ENCODE measurements at regions not wholly inside any gene's neighbourhood (a gene's known extent, or its start where the extent isn't known, plus 50 kb on each side); places are given as distances from the start of the nearest gene placed in this dataset.

GRCh38 chr1:221414772-221415539 is 326.9 kb downstream of the DUSP10 start:
- DNase-seq (ENCODE audit: low read depth in 2 of 2, low spot score in 1 of 2): no peak

- DNase-seq (ENCODE audit: low read depth in 2 of 2, low spot score in 1 of 2): no peak
Observed at GRCh38 chr1:221415651-221416050, 326.2 kb downstream of the DUSP10 start.

- DNase-seq (ENCODE audit: low read depth in 2 of 2, low spot score in 1 of 2): no peak
Observed at GRCh38 chr1:221416142-221416541, 325.7 kb downstream of the DUSP10 start.

- no peak for DNase-seq (ENCODE audit: low read depth in 2 of 2, low spot score in 1 of 2)
Observed at GRCh38 chr1:221416723-221417122, 325.2 kb downstream of the DUSP10 start.

- no peak for DNase-seq (ENCODE audit: low read depth in 2 of 2, low spot score in 1 of 2)
Observed at GRCh38 chr1:221418346-221418745, 323.5 kb downstream of the DUSP10 start.

GRCh38 chr1:221419513-221420095 is 322.3 kb downstream of the DUSP10 start:
- no peak for DNase-seq (ENCODE audit: low read depth in 2 of 2, low spot score in 1 of 2)

GRCh38 chr1:221429264-221429663 is 312.6 kb downstream of the DUSP10 start:
- no peak for DNase-seq (ENCODE audit: low read depth in 2 of 2, low spot score in 1 of 2)

GRCh38 chr1:221430152-221430960 is 311.5 kb downstream of the DUSP10 start:
- no peak for DNase-seq (ENCODE audit: low read depth in 2 of 2, low spot score in 1 of 2)

GRCh38 chr1:221431068-221431651 is 310.7 kb downstream of the DUSP10 start:
- DNase-seq (ENCODE audit: low read depth in 2 of 2, low spot score in 1 of 2): no peak

GRCh38 chr1:221431961-221432360 is 309.9 kb downstream of the DUSP10 start:
- no peak for DNase-seq (ENCODE audit: low read depth in 2 of 2, low spot score in 1 of 2)

GRCh38 chr1:221435504-221435904 is 306.4 kb downstream of the DUSP10 start:
- DNase-seq (ENCODE audit: low read depth in 2 of 2, low spot score in 1 of 2): no peak

- DNase-seq (ENCODE audit: low read depth in 2 of 2, low spot score in 1 of 2): no peak
Observed at GRCh38 chr1:221437171-221437570, 304.7 kb downstream of the DUSP10 start.

- no peak for DNase-seq (ENCODE audit: low read depth in 2 of 2, low spot score in 1 of 2)
Observed at GRCh38 chr1:221437926-221438325, 304.0 kb downstream of the DUSP10 start.

- DNase-seq (ENCODE audit: low read depth in 2 of 2, low spot score in 1 of 2): peak; percentile 11 to 24
Observed at GRCh38 chr1:221439008-221439746, 302.7 kb downstream of the DUSP10 start.

GRCh38 chr1:221439747-221440501 is 302.0 kb downstream of the DUSP10 start:
- peak in 1 of 2 donors; percentile 5 for DNase-seq (ENCODE audit: low read depth in 2 of 2, low spot score in 1 of 2)

GRCh38 chr1:221440658-221441057 is 301.2 kb downstream of the DUSP10 start:
- no peak for DNase-seq (ENCODE audit: low read depth in 2 of 2, low spot score in 1 of 2)

GRCh38 chr1:221442056-221442455 is 299.8 kb downstream of the DUSP10 start:
- no peak for DNase-seq (ENCODE audit: low read depth in 2 of 2, low spot score in 1 of 2)

- no peak for DNase-seq (ENCODE audit: low read depth in 2 of 2, low spot score in 1 of 2)
Observed at GRCh38 chr1:221444346-221444745, 297.5 kb downstream of the DUSP10 start.

GRCh38 chr1:221448585-221449175 is 293.2 kb downstream of the DUSP10 start:
- DNase-seq (ENCODE audit: low read depth in 2 of 2, low spot score in 1 of 2): no peak

- DNase-seq (ENCODE audit: low read depth in 2 of 2, low spot score in 1 of 2): no peak
Observed at GRCh38 chr1:221449194-221449593, 292.7 kb downstream of the DUSP10 start.
